SW480 (cell line): ENCODE measurements at regions not wholly inside any gene's neighbourhood (a gene's known extent, or its start where the extent isn't known, plus 50 kb on each side); places are given as distances from the start of the nearest gene placed in this dataset.
"Not testable (repeated sequence)": the region's sequence is repeated elsewhere in the genome, so short reads cannot be mapped to it uniquely, and the experiment has no call there.

Experiments used
- DNase-seq: peaks from one replicate; pipeline ENCODE4 v3.0.0-alpha.2; 2016; ENCODE audit warnings: low spot score

GRCh38 chr10:35896001-35896400 lies 253.9 kb upstream of the FZD8 start:
- DNase-seq: no peak

DNA sequence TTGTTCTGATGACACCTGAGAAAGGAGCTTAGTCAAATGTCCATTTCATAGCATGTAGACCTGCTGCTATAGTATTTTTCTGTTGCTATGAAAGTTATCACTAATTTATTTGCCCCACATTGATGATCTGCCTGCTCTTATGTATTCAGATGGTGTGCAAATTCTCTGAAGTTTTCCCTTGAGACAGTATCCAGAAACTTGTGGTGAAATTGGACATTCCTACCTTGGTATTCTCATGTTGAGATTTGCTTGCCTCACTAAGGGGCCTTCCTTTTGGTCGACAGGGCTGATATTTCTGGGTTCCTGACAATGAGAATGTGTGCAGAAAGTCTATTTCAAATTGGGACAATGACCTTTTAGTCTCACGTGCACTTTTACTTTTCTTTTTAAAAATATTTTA lies 253.2 kb upstream of the FZD8 start:
- DNase-seq: no peak

GRCh38 chr10:35892526-35892925 lies 250.4 kb upstream of the FZD8 start:
- no peak for DNase-seq

GRCh38 chr10:35890676-35891495 lies 248.8 kb upstream of the FZD8 start:
- DNase-seq: no peak

DNA sequence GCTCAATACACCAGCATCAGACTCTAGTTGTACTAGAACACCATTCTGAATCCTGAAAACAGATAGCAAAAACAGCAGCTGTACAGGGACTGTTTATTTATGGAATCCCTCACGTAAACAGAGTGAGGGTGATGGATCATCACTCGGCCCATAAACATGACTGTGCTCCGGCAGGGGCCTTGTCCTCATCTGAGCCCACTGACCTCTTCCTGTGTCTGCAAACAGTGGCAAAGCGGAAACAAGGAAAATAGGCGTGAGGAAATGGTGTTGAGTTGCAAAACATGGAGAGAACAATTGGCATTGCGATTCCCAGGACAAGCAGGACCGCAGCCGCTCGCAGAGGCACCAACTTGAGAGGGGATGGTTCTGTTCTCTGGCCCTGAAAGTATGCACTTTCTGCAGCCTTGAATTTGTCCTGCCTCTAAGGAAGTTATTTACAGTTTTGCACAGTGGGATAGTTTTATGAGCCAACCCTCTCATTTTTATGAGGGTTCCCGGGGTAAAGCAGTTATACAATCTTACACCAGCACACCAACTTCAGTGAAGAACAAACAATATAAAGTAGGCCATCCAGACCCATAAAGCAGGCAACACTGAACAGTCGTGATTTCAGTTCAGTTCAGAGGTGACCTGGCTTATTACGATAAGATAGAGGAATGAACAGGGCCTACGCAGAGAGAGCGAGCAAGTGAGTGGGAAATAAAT lies 248.0 kb upstream of the FZD8 start:
- no peak for DNase-seq

DNA sequence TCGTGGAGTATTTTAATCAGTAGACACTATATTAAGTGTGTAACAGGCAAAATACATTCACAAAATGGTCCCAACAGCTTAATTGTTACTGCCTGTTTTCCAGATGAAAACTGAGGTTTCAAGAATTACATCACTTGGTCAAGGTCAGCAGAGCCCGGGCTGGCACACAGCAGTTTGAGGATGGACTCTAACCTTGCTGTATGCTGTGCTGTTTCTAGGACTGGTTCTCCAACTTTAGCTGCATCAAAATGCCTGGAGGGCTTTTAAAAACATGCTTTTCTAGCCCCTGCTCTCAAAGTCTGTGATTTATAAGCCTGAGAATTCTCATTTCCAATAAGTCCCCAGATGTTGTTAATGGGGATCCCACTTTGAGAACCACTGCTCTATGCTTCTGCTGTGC lies 247.1 kb upstream of the FZD8 start:
- DNase-seq: no peak

GRCh38 chr10:35888400-35888799 lies 246.3 kb upstream of the FZD8 start:
- DNase-seq: no peak

DNA sequence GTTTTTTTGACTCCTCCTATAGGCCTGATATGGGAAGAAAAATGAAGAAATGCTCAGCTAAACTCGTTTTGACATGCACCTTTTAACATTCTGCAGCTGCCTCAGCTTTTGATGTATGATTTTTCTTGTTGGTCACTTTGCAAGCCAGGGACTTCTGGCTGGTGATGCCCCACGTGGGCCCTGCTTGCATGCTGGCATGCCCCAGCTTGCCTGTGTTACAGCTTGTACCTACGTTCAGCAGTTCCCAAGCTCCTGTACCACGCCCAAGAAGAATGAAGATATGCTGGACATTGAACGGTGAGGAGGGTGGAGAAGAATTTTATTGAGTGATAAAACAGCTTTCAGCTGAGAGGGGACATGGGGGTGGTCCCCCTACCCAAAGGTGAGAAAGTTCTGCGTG lies 245.6 kb upstream of the FZD8 start:
- DNase-seq: no peak

GRCh38 chr10:35885076-35885475 lies 243.0 kb upstream of the FZD8 start:
- DNase-seq: no peak

DNA sequence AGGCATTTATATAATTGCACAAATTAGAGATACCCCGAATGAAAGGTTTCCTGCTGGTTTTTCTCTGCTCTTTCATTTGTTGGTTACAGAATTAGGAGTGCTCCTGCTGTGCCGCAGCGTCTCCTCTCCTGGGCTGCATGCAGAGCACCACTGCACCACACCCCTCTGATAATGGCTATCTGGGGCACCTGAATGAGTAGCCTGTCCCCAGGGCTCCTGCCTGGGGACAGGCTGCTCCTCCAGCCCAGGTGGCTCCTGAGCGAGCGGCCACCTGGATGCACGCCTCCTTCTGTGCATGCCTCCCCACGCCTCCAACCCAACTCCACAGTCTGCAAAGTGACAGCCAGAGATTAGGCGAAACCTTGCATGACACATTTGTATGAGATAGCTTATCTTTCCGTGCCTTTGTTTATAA lies 242.6 kb upstream of the FZD8 start:
- no peak for DNase-seq

DNA sequence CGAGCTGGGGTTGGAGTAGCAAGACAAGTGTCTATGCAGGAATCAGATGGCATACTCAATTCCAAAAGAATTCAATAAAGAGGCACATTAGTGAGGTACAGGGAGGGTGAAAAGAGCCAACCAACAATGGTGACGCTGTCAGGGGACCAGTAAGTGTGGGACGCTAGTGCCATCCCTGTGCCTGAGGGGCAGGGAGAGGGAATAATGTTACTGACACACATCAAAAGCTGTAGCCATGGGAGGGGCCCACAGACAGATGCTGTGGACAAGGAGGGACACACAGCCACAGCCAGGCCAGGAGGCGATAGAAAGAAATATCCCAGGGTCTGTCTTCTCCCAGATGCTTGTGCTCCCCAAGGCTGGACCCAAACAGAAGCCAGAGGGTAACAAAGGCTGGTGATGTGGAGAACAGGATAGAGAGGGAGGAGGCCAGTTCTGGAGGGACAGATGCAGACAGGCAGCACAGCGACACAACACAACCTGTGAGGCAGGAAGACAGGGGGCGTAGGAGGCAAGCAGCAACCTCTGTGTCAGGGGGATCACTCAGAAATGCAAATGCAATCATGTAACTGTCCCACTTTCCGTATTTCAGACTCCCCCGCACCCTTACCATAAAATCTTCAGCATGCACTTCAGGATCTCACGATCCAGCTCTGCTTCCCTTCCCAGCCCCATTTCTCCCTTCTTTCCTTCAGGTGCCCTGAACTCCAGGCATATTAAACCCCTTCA lies 240.5 kb upstream of the FZD8 start:
- no peak for DNase-seq

DNA sequence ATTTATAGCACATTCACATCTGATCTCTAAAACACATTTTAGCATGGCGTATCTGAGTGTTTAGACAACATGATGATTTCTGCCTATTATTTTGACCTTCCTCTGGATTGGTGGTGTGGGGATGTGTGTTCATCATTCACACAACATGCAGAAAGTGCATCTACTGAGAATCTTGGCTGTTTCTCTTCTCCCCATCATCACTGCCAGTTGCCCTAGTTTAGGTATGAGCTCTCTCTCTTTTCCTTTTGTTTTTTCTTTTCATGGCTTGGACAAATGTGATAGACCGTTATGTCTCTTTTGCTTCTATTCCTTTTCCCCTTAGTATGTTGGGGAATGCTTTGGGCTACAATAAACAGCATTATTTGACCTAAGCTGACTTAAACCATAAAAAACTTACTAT lies 239.2 kb upstream of the FZD8 start:
- DNase-seq: no peak

DNA sequence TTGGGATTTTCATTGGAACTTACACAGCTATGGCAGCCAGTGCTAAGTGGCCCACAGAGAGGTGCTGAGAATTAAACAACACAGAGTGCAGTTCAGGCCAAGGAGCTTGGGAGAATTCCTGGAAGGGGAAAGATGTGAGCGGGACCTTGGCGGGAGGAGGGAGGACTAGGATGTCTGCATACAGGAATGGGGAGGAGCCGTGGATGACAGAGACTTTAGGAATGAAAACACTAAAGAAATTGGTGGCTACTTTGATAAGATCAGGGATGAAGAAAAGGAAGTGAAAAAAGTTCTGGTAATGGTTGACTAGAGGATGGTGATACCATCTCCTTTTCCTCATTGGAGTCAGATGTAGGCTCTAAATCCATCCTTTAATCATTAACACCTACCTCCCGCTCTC lies 234.2 kb upstream of the FZD8 start:
- DNase-seq: no peak

GRCh38 chr10:35875016-35875676 lies 233.1 kb upstream of the FZD8 start:
- DNase-seq: no peak

- no peak for DNase-seq
These were observed 232.4 kb upstream of the FZD8 start for GRCh38 chr10:35874311-35875015.

DNA sequence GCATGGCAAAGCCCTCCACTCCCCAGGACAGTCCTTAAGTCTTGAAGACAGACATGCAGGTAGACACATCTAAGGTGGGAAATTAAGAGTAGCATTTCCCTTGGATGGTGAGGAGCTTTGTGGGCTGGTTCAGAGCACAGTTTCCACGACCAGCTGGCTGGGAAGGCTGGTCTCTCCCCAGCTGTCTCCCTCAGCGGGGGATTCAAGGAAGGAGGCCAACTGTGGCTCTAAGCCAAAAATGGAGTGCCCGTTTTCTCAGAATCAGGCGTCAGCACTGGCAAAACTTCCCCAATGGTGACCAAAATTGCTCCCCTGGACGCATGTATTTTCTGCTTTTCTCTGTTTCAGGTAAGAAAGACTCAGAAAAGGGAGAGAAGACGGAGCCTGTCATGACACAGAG lies 230.6 kb upstream of the FZD8 start:
- DNase-seq: no peak

DNA sequence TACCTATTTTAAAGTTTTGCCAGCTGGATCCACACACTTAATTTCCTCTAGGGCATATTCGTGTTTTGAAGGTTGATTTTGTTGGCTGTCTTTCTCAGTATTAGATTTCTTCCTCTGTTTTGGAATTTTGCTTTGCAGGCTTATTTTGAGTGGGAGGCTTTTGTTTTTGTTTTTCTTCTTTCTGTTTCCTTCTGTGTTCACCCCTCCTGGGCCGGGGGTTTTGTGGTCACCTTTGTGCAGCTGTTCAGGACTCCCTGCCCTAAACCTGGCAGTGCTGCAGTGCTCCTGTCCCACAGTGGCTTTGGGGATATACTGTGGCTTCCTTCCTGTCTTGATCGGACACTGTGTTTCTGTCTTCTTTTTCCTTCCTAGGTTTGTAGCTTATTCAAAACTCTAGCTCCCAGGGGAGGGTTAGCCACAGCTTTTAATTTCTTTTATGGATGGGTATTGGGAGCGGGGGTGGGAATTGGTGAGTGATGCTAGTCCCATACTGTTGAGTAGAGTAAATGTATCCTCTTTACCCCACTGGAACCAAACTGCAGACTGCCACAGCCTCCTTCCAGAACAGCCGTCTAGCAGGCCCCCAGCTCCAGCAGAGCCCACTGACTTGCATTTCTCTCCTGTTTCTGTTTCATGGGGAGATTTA lies 228.7 kb upstream of the FZD8 start:
- no peak for DNase-seq

- not testable (repeated sequence) for DNase-seq
These were observed 216.7 kb upstream of the FZD8 start for GRCh38 chr10:35858676-35859283.

GRCh38 chr10:35857860-35858259 lies 215.8 kb upstream of the FZD8 start:
- no peak for DNase-seq

GRCh38 chr10:35855155-35855947 lies 213.3 kb upstream of the FZD8 start:
- DNase-seq: no peak
